ENCODE measurements at regions not wholly inside any gene's neighbourhood (a gene's known extent, or its start where the extent isn't known, plus 50 kb on each side); places are given as distances from the start of the nearest gene placed in this dataset.

- TF ChIP-seq CTCF (conservative IDR thresholded peaks at IDR 0.05) (no peak), ZFX (IDR thresholded peaks at IDR 0.05) (no peak)
Observed at GRCh38 chr6:142605922-142606485, 304.2 kb downstream of the ADGRG6 start.

All from C4-2B (cell line).